K562 (cell line): ENCODE measurements at regions not wholly inside any gene's neighbourhood (a gene's known extent, or its start where the extent isn't known, plus 50 kb on each side); places are given as distances from the start of the nearest gene placed in this dataset.

Experiments used
- ATAC-seq: fragments of 200-7000 bp; cut with Tn5 transposase; 3 replicates; pipeline ENCODE4 v1.9.1; 2020; ENCODE audit warnings: moderate library complexity
- BruUV-seq: library from RNA; stranded (reverse); fragments of 400-500 nt; replicated peaks from 2 replicates; lab custom pipeline; 2021; lab: Mats Ljungman, UMichigan
- CTCF ChIA-PET: fragments of 300-600 bp; formaldehyde crosslinking; extraction: SDS; loops from one replicate; lab custom pipeline; 2021; ENCODE audit warnings: low intra/inter-chr PET ratio; lab: Yijun Ruan, JAX
- POLR2A ChIA-PET: fragments of 300-600, 350-650 bp; sonication (Branson Sonifier 250); formaldehyde crosslinking; extraction: SDS; loops from one replicate; lab custom pipeline; 2021; ENCODE audit warnings: antibody characterized with exemption, inconsistent platforms; lab: Yijun Ruan, JAX
- DNase-seq, 4 experiments: peaks; one replicate each; pipeline versions ENCODE4 v3.0.0 to v3.0.0-alpha.2; 2011 to 2018; ENCODE audit warnings: low spot score in 3 of 4, mixed read lengths in 3 of 4; ENCODE audit errors: extremely low read depth in 1 of 4
- FAIRE-seq: peaks from 2 replicates; lab custom pipeline; 2011; peaks lifted over from hg19 to GRCh38; lab: Jason Lieb, UNC
- H2AFZ ChIP-seq: 2 replicates; pipeline ENCODE4 v1.6.0; 2011; ENCODE audit warnings: low read depth, low read length, control low read depth, inconsistent platforms
- H3K27ac ChIP-seq: fragments of 200-600 bp; 3 replicates; pipeline ENCODE4 v1.8.0; 2011; ENCODE audit warnings: low read depth, mild to moderate bottlenecking, control low read depth, inconsistent platforms, low read length, moderate library complexity, mixed read lengths; ENCODE audit errors: extremely low read depth
- H3K27me3 ChIP-seq, 2 experiments: fragments of 300-600 bp in 1 of 2; 2 replicates in 1 of 2; 3 replicates in 1 of 2; pipeline versions ENCODE4 v1.6.0 to v1.8.0; 2011; ENCODE audit warnings: inconsistent platforms in 2 of 2, low read length in 2 of 2, mild to moderate bottlenecking in 1 of 2, mixed read lengths in 1 of 2, moderate library complexity in 1 of 2; ENCODE audit not compliant: control insufficient read depth in 2 of 2, insufficient read depth in 2 of 2
- H3K36me3 ChIP-seq: fragments of 300-600 bp; 3 replicates; pipeline ENCODE4 v1.8.0; 2011; ENCODE audit warnings: mild to moderate bottlenecking, low read length, inconsistent platforms; ENCODE audit not compliant: control insufficient read depth, insufficient read depth
- H3K4me1 ChIP-seq, 2 experiments: fragments of 200-600 bp in 1 of 2; replicated peaks in 1 of 2; 2 replicates in 1 of 2; 3 replicates in 1 of 2; pipeline versions ENCODE4 v1.5.1 to v1.8.0; 2011; ENCODE audit warnings: inconsistent platforms in 2 of 2, low read length in 2 of 2, mild to moderate bottlenecking in 1 of 2, mixed read lengths in 1 of 2, moderate library complexity in 1 of 2; ENCODE audit not compliant: control insufficient read depth in 2 of 2, insufficient read depth in 2 of 2
- H3K4me2 ChIP-seq: 2 replicates; pipeline ENCODE4 v1.6.1; 2011; ENCODE audit warnings: low read length, control low read depth, inconsistent platforms, mixed read lengths; ENCODE audit not compliant: insufficient read depth
- H3K4me3 ChIP-seq: fragments of 200-600 bp; sonication (generic), shearing (Covaris generic); 2 replicates; pipeline ENCODE4 v1.5.1; 2016; ENCODE audit warnings: control low read depth, inconsistent platforms
- H3K79me2 ChIP-seq: fragments of 200-600 bp; 3 replicates; pipeline ENCODE4 v1.8.0; 2011; ENCODE audit warnings: low read length, inconsistent platforms; ENCODE audit not compliant: control insufficient read depth, insufficient read depth
- H3K9ac ChIP-seq, 2 experiments: 2 replicates each; pipeline versions ENCODE4 v1.6.0 to v1.6.1; 2011; ENCODE audit warnings: low read depth in 2 of 2, low read length in 2 of 2, control low read depth in 1 of 2, inconsistent platforms in 1 of 2, mild to moderate bottlenecking in 1 of 2, mixed read lengths in 1 of 2; ENCODE audit not compliant: insufficient read depth in 1 of 2
- H3K9me1 ChIP-seq: one replicate; pipeline ENCODE4 v1.6.0; 2011; ENCODE audit warnings: inconsistent platforms, mild to moderate bottlenecking, low read length, moderate library complexity; ENCODE audit not compliant: control insufficient read depth, insufficient read depth
- H3K9me3 ChIP-seq: replicated peaks from 2 replicates; pipeline ENCODE4 v1.5.1; 2011; ENCODE audit warnings: low read depth, low read length, inconsistent platforms; ENCODE audit not compliant: control insufficient read depth, insufficient read depth
- H4K20me1 ChIP-seq: replicated peaks from 2 replicates; pipeline ENCODE4 v1.6.1; 2011; ENCODE audit warnings: low read length, inconsistent platforms, mixed read lengths; ENCODE audit not compliant: control insufficient read depth, insufficient read depth
- MAFG ChIP-seq: fragments of 450-650 bp; conservative IDR thresholded peaks from 2 replicates; pipeline ENCODE4 v1.6.1; 2016; ENCODE audit warnings: missing genetic modification characterization, missing compliant biosample characterization
- MAFK ChIP-seq: IDR thresholded peaks from 2 replicates; pipeline ENCODE4 v1.6.1; 2011; ENCODE audit warnings: low read length, improper control_type of control experiment
- MXI1 ChIP-seq: IDR thresholded peaks from 2 replicates; pipeline ENCODE4 v1.6.1; 2011; ENCODE audit warnings: low read depth, mild to moderate bottlenecking, improper control_type of control experiment, low read length
- NCOR1 ChIP-seq: fragments of 450-650 bp; IDR thresholded peaks from 2 replicates; pipeline ENCODE4 v1.6.1; 2016; ENCODE audit warnings: mild to moderate bottlenecking, moderate library complexity
- SMAD2 ChIP-seq: fragments of 150-350 bp; IDR thresholded peaks from 2 replicates; pipeline ENCODE4 v1.6.1; 2014; ENCODE audit warnings: low read depth, mild to moderate bottlenecking, low read length
- SMARCC2 ChIP-seq: fragments of 450-650 bp; IDR thresholded peaks from 2 replicates; pipeline ENCODE4 v1.6.1; 2017; ENCODE audit warnings: antibody characterized with exemption, moderate library complexity, mild to moderate bottlenecking, low read depth
- U2AF1 ChIP-seq: fragments of 200-400 bp; formaldehyde crosslinking; optimal IDR thresholded peaks from 2 replicates; pipeline ENCODE3; 2017; ENCODE audit warnings: mild to moderate bottlenecking, low read depth, low read length, moderate library complexity
- ZNF184 ChIP-seq: sonication (generic); formaldehyde crosslinking; IDR thresholded peaks from 2 replicates; pipeline ENCODE4 v1.5.0; 2020; ENCODE audit warnings: missing genetic modification reagents
- WGBS: fragments of 100-300 bp; shearing (Covaris generic); methylation state at CpG from one replicate; pipeline ENCODE4 v1.1.6; 2016; ENCODE audit warnings: low coverage, mixed read lengths; ENCODE audit not compliant: insufficient coverage; ENCODE audit errors: missing lambda C conversion rate; 5-methylcytosine and 5-hydroxymethylcytosine counted together
- in situ Hi-C: fragments of 300-500 bp; cut with MboI; formaldehyde crosslinking; loops from 4 replicates; pipeline ENCODE4 v1.15.0; 2018; ENCODE audit warnings: inconsistent platforms, mixed read lengths
- intact Hi-C: fragments of 100-400 bp; cut with micrococcal nuclease; formaldehyde crosslinking; loops from 2 replicates; pipeline ENCODE4 v1.14.2; 2022
- TF ChIP-seq, protein P1 (sequence below): fragments of 250-450 bp; sonication (Bioruptor Pico); IDR thresholded peaks from 2 replicates; pipeline ENCODE4 v1.4.0; 2020; ENCODE audit warnings: borderline replicate concordance
- TF ChIP-seq, protein P2 (sequence below): fragments of 450-650 bp; IDR thresholded peaks from 2 replicates; pipeline ENCODE4 v1.6.1; 2016; ENCODE audit warnings: low read depth, mild to moderate bottlenecking, moderate library complexity
- TF ChIP-seq, protein P3 (sequence below): IDR thresholded peaks from 2 replicates; pipeline ENCODE4 v1.6.1; 2016; ENCODE audit warnings: missing genetic modification characterization, missing compliant biosample characterization
- TF ChIP-seq, protein P4 (sequence below), 2 experiments: fragments of 450-650 bp; IDR thresholded peaks; 2 replicates each; pipeline ENCODE4 v1.6.1; 2018; ENCODE audit warnings: mild to moderate bottlenecking in 2 of 2, low read depth in 1 of 2; ENCODE audit not compliant: partially characterized antibody in 2 of 2
- TF ChIP-seq, protein P5 (sequence below): fragments of 450-650 bp; formaldehyde crosslinking; IDR thresholded peaks from 2 replicates; pipeline ENCODE4 v1.4.0; 2020; ENCODE audit warnings: mild to moderate bottlenecking, moderate library complexity

DNA sequence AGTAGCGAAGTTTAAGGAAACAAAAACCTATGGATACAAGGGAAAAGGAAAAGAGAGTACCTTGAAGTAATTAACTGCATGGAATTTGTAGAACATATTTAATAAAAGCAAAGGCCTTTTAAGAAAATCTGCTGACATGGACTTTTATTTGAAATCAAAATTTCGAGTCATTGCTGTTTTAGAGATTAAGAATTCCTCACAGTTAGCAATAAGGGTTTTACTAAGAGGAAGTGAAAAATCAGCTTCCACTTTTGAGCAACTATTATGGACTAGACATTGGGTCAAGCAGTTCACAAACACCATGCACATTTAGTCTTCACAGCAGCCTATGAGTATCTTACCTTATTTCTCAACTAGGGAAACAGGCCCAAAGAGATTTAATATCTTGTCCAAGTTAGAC is 876.3 kb downstream of the BCL11A start:
- ChIA-PET POLR2A (no interaction called here), CTCF (no interaction called here)
- Histone ChIP-seq H3K27me3 (no peaks in the 10 kb centered on the region), H3K4me3 (no peak overlapping the region), H3K4me1 (no peaks in the 10 kb centered on the region), H3K9me3 (no peaks in the 10 kb centered on the region), H3K4me2 (no peak overlapping the region), H4K20me1 (no peaks in the 10 kb centered on the region), H3K36me3 (no peaks in the 10 kb centered on the region), H3K79me2 (no peaks in the 10 kb centered on the region), H2AFZ (no peak overlapping the region), H3K9ac (no peak overlapping the region), H3K27ac (no peak overlapping the region), H3K9me1 (no peaks in the 10 kb centered on the region)
- no TSS peak for BruUV-seq
- ATAC-seq (no peak), DNase-seq (no peak), FAIRE-seq (no peak)
- intact Hi-C loops = no loop called here
- in situ Hi-C loops = no loop called here
- WGBS = 0% methylated on average over 2 of the region's 2 CpGs
- TF ChIP-seq SMAD2 (no peak), U2AF1 (no peak), MAFG (tag) (peak; percentile 65), ZNF184 (CRISPR knock-in tag) (no peak), MXI1 (no peak), MAFK (peak; percentile 78), NCOR1 (no peak), SMARCC2 (no peak)
- TF ChIP-seq, protein P1, sequence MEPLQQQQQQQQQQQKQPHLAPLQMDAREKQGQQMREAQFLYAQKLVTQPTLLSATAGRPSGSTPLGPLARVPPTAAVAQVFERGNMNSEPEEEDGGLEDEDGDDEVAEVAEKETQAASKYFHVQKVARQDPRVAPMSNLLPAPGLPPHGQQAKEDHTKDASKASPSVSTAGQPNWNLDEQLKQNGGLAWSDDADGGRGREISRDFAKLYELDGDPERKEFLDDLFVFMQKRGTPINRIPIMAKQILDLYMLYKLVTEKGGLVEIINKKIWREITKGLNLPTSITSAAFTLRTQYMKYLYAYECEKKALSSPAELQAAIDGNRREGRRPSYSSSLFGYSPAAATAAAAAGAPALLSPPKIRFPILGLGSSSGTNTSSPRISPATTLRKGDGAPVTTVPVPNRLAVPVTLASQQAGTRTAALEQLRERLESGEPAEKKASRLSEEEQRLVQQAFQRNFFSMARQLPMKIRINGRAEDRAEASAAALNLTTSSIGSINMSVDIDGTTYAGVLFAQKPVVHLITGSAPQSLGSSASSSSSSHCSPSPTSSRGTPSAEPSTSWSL (CRISPR knock-in tag) = no peak
- TF ChIP-seq, protein P2, sequence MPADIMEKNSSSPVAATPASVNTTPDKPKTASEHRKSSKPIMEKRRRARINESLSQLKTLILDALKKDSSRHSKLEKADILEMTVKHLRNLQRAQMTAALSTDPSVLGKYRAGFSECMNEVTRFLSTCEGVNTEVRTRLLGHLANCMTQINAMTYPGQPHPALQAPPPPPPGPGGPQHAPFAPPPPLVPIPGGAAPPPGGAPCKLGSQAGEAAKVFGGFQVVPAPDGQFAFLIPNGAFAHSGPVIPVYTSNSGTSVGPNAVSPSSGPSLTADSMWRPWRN = no peak
- TF ChIP-seq, protein P3, sequence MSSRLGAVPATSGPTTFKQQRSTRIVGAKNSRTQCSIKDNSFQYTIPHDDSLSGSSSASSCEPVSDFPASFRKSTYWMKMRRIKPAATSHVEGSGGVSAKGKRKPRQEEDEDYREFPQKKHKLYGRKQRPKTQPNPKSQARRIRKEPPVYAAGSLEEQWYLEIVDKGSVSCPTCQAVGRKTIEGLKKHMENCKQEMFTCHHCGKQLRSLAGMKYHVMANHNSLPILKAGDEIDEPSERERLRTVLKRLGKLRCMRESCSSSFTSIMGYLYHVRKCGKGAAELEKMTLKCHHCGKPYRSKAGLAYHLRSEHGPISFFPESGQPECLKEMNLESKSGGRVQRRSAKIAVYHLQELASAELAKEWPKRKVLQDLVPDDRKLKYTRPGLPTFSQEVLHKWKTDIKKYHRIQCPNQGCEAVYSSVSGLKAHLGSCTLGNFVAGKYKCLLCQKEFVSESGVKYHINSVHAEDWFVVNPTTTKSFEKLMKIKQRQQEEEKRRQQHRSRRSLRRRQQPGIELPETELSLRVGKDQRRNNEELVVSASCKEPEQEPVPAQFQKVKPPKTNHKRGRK (tag) = no peak
- TF ChIP-seq, protein P4, sequence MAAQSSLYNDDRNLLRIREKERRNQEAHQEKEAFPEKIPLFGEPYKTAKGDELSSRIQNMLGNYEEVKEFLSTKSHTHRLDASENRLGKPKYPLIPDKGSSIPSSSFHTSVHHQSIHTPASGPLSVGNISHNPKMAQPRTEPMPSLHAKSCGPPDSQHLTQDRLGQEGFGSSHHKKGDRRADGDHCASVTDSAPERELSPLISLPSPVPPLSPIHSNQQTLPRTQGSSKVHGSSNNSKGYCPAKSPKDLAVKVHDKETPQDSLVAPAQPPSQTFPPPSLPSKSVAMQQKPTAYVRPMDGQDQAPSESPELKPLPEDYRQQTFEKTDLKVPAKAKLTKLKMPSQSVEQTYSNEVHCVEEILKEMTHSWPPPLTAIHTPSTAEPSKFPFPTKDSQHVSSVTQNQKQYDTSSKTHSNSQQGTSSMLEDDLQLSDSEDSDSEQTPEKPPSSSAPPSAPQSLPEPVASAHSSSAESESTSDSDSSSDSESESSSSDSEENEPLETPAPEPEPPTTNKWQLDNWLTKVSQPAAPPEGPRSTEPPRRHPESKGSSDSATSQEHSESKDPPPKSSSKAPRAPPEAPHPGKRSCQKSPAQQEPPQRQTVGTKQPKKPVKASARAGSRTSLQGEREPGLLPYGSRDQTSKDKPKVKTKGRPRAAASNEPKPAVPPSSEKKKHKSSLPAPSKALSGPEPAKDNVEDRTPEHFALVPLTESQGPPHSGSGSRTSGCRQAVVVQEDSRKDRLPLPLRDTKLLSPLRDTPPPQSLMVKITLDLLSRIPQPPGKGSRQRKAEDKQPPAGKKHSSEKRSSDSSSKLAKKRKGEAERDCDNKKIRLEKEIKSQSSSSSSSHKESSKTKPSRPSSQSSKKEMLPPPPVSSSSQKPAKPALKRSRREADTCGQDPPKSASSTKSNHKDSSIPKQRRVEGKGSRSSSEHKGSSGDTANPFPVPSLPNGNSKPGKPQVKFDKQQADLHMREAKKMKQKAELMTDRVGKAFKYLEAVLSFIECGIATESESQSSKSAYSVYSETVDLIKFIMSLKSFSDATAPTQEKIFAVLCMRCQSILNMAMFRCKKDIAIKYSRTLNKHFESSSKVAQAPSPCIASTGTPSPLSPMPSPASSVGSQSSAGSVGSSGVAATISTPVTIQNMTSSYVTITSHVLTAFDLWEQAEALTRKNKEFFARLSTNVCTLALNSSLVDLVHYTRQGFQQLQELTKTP (IDR thresholded peaks at IDR 0.05; ENCODE audit: low read depth in 1 of 2, partially characterized antibody in 2 of 2) = no peak
- TF ChIP-seq, protein P5, sequence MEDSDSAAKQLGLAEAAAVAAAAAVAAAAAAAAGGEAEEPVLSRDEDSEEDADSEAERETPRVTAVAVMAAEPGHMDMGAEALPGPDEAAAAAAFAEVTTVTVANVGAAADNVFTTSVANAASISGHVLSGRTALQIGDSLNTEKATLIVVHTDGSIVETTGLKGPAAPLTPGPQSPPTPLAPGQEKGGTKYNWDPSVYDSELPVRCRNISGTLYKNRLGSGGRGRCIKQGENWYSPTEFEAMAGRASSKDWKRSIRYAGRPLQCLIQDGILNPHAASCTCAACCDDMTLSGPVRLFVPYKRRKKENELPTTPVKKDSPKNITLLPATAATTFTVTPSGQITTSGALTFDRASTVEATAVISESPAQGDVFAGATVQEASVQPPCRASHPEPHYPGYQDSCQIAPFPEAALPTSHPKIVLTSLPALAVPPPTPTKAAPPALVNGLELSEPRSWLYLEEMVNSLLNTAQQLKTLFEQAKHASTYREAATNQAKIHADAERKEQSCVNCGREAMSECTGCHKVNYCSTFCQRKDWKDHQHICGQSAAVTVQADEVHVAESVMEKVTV = no peak
